Colonic mucosa (tissue), 4 donors: ENCODE measurements at regions not wholly inside any gene's neighbourhood (a gene's known extent, or its start where the extent isn't known, plus 50 kb on each side); places are given as distances from the start of the nearest gene placed in this dataset.

Source experiments
- DNase-seq: peaks from one replicate; pipeline ENCODE4 v3.0.0-alpha.2; 2020
- H3K27ac ChIP-seq: fragments of 200-600 bp; one replicate; pipeline ENCODE4 v1.8.0; 2021
- H3K27me3 ChIP-seq: fragments of 200-600 bp; one replicate; pipeline ENCODE4 v1.8.0; 2021
- H3K36me3 ChIP-seq: fragments of 200-600 bp; one replicate; pipeline ENCODE4 v1.8.0; 2021
- H3K4me1 ChIP-seq: fragments of 200-600 bp; one replicate; pipeline ENCODE4 v1.8.0; 2021; ENCODE audit warnings: mild to moderate bottlenecking
- H3K4me3 ChIP-seq: fragments of 200-600 bp; one replicate; pipeline ENCODE4 v1.8.0; 2021
- H3K9ac ChIP-seq, 2 donors: one replicate each; pipeline ENCODE4 v1.7.0; 2013; ENCODE audit warnings: control low read depth in 2 of 2, low read depth in 2 of 2, low read length in 2 of 2
- H3K9me3 ChIP-seq: fragments of 200-600 bp; one replicate; pipeline ENCODE4 v1.8.0; 2021
- CTCF ChIP-seq: fragments of 200-600 bp; IDR thresholded peaks from one replicate; pipeline ENCODE4 v1.8.0; 2022; ENCODE audit warnings: antibody characterized with exemption, mild to moderate bottlenecking
- intact Hi-C: fragments of 100-400 bp; cut with DNase I; formaldehyde crosslinking; loops from one replicate; pipeline ENCODE4 v1.14.1; 2022
- donor health status: healthy.
- donor health status: DM: no; HTN: no; CAD: no.
- donor health status: DM: no; HTN: no; CAD: no.

GRCh38 chr11:116310698-116311097 lies 462.1 kb downstream of the BUD13 start:
- intact Hi-C loops: no loop called here
- no peaks in the 10 kb centered on the region for H3K36me3 ChIP-seq
- H3K27ac ChIP-seq: no peak overlapping the region
- H3K9ac ChIP-seq: no peak overlapping the region
- H3K4me1 ChIP-seq: no peaks in the 10 kb centered on the region
- no peak overlapping the region for H3K4me3 ChIP-seq
- DNase-seq: no peak
- TF ChIP-seq CTCF: no peak
- H3K27me3 ChIP-seq: no peaks in the 10 kb centered on the region
- H3K9me3 ChIP-seq: no peaks in the 10 kb centered on the region

GRCh38 chr11:116310226-116310625 lies 462.6 kb downstream of the BUD13 start:
- intact Hi-C loops: no loop called here
- H3K36me3 ChIP-seq: no peaks in the 10 kb centered on the region
- DNase-seq: no peak
- no peak overlapping the region for H3K4me3 ChIP-seq
- no peak overlapping the region for H3K9ac ChIP-seq
- no peaks in the 10 kb centered on the region for H3K27me3 ChIP-seq
- no peaks in the 10 kb centered on the region for H3K4me1 ChIP-seq
- no peak for TF ChIP-seq CTCF
- H3K27ac ChIP-seq: no peak overlapping the region
- no peaks in the 10 kb centered on the region for H3K9me3 ChIP-seq

- Histone ChIP-seq H3K4me3 (no peak overlapping the region), H3K36me3 (no peaks in the 10 kb centered on the region), H3K27me3 (no peaks in the 10 kb centered on the region), H3K27ac (no peak overlapping the region), H3K4me1 (no peaks in the 10 kb centered on the region), H3K9ac (no peak overlapping the region), H3K9me3 (no peaks in the 10 kb centered on the region)
- no peak for TF ChIP-seq CTCF
- intact Hi-C loops: no loop called here
- no peak for DNase-seq
These were observed 463.3 kb downstream of the BUD13 start for GRCh38 chr11:116309446-116309845.

- no peak for DNase-seq
- H3K27ac ChIP-seq: no peak overlapping the region
- intact Hi-C loops: no loop called here
- no peak for TF ChIP-seq CTCF
- H3K9me3 ChIP-seq: no peaks in the 10 kb centered on the region
- no peak overlapping the region for H3K9ac ChIP-seq
- H3K4me3 ChIP-seq: no peak overlapping the region
- no peaks in the 10 kb centered on the region for H3K36me3 ChIP-seq
- no peaks in the 10 kb centered on the region for H3K27me3 ChIP-seq
- no peaks in the 10 kb centered on the region for H3K4me1 ChIP-seq
These were observed 470.0 kb downstream of the BUD13 start for GRCh38 chr11:116302756-116303155.

- no peaks in the 10 kb centered on the region for H3K27me3 ChIP-seq
- intact Hi-C loops: no loop called here
- no peaks in the 10 kb centered on the region for H3K36me3 ChIP-seq
- H3K4me3 ChIP-seq: no peak overlapping the region
- no peaks in the 10 kb centered on the region for H3K9me3 ChIP-seq
- no peaks in the 10 kb centered on the region for H3K4me1 ChIP-seq
- DNase-seq: no peak
- no peak for TF ChIP-seq CTCF
- H3K9ac ChIP-seq: no peak overlapping the region
- no peak overlapping the region for H3K27ac ChIP-seq
These were observed 471.6 kb downstream of the BUD13 start for GRCh38 chr11:116301141-116301540.

GRCh38 chr11:116300232-116300631 lies 472.6 kb downstream of the BUD13 start:
- Histone ChIP-seq H3K27ac (no peak overlapping the region), H3K4me3 (no peak overlapping the region), H3K27me3 (no peaks in the 10 kb centered on the region), H3K36me3 (no peaks in the 10 kb centered on the region), H3K9ac (no peak overlapping the region), H3K9me3 (no peaks in the 10 kb centered on the region), H3K4me1 (no peaks in the 10 kb centered on the region)
- no peak for DNase-seq
- TF ChIP-seq CTCF: no peak
- intact Hi-C loops: no loop called here
